ENCODE measurements at regions not wholly inside any gene's neighbourhood (a gene's known extent, or its start where the extent isn't known, plus 50 kb on each side); places are given as distances from the start of the nearest gene placed in this dataset.
A peak's percentile ranks its signal among the peaks of the same experiment; 100 is the strongest.

DNA sequence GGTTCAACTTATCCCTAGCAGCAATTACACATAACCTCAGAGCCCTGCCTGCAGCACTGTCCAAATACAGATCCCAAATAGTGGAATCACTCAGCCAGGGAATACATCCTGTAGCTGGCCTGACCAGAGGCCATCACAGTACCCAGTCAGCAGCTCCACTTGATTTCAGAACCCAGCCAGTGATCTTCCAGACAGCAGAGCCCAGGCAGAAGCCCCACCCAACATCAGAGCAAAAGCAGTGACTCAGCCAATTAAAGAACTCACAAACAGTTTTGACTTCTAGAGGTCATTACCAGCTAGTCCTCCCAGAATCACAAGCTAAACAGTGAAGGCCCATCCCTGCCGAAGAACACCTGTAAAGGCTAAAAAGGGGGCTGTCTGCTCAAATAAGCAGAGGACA, 118.0 kb upstream of the SRD5A2 start:
- no peak for DNase-seq (ENCODE audit: low read depth in 1 of 2, low spot score in 1 of 2)
- H3K4me3 ChIP-seq (replicated peaks; ENCODE audit: insufficient read depth, low read length) = no peak overlapping the region
- no peaks in the 10 kb centered on the region for H3K27me3 ChIP-seq (ENCODE audit: insufficient read depth, poor library complexity, severe bottlenecking)
- H3K27ac ChIP-seq (replicated peaks) = no peak overlapping the region
- TF ChIP-seq, protein P1, sequence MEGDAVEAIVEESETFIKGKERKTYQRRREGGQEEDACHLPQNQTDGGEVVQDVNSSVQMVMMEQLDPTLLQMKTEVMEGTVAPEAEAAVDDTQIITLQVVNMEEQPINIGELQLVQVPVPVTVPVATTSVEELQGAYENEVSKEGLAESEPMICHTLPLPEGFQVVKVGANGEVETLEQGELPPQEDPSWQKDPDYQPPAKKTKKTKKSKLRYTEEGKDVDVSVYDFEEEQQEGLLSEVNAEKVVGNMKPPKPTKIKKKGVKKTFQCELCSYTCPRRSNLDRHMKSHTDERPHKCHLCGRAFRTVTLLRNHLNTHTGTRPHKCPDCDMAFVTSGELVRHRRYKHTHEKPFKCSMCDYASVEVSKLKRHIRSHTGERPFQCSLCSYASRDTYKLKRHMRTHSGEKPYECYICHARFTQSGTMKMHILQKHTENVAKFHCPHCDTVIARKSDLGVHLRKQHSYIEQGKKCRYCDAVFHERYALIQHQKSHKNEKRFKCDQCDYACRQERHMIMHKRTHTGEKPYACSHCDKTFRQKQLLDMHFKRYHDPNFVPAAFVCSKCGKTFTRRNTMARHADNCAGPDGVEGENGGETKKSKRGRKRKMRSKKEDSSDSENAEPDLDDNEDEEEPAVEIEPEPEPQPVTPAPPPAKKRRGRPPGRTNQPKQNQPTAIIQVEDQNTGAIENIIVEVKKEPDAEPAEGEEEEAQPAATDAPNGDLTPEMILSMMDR (IDR thresholded peaks at IDR 0.05; ENCODE audit: insufficient read depth, low read length) = no peak
- TF ChIP-seq POLR2AphosphoS5 (IDR thresholded peaks at IDR 0.05; ENCODE audit: low read depth) (no peak), GABPA (IDR thresholded peaks at IDR 0.05; ENCODE audit: low read depth) (no peak), SPI1 (IDR thresholded peaks at IDR 0.05; ENCODE audit: borderline replicate concordance, low read depth) (no peak)
- TF ChIP-seq, protein P2, sequence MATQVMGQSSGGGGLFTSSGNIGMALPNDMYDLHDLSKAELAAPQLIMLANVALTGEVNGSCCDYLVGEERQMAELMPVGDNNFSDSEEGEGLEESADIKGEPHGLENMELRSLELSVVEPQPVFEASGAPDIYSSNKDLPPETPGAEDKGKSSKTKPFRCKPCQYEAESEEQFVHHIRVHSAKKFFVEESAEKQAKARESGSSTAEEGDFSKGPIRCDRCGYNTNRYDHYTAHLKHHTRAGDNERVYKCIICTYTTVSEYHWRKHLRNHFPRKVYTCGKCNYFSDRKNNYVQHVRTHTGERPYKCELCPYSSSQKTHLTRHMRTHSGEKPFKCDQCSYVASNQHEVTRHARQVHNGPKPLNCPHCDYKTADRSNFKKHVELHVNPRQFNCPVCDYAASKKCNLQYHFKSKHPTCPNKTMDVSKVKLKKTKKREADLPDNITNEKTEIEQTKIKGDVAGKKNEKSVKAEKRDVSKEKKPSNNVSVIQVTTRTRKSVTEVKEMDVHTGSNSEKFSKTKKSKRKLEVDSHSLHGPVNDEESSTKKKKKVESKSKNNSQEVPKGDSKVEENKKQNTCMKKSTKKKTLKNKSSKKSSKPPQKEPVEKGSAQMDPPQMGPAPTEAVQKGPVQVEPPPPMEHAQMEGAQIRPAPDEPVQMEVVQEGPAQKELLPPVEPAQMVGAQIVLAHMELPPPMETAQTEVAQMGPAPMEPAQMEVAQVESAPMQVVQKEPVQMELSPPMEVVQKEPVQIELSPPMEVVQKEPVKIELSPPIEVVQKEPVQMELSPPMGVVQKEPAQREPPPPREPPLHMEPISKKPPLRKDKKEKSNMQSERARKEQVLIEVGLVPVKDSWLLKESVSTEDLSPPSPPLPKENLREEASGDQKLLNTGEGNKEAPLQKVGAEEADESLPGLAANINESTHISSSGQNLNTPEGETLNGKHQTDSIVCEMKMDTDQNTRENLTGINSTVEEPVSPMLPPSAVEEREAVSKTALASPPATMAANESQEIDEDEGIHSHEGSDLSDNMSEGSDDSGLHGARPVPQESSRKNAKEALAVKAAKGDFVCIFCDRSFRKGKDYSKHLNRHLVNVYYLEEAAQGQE (IDR thresholded peaks at IDR 0.05; ENCODE audit: insufficient replicate concordance, low read depth) = no peak

DNA sequence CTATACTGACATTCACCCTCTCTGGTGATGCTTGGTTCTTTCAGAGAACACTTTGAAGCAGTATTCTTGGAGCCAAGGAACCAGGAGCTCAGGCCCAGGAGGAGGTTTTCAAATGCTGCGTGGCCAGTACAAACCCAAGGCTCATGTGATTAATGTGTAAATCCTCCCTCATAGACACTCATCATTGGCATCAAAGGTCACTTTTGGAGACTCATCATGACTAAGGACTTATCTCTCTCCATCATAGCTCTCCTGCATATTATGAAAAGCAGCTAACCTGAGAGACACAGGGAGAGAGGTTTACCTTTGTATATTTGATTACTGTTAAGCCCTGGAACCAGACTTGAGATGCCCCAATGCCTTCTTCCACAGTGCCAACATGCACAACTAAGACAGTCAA, 115.3 kb upstream of the SRD5A2 start:
- TF ChIP-seq GABPA (IDR thresholded peaks at IDR 0.05; ENCODE audit: low read depth) = no peak
- no peak for TF ChIP-seq POLR2AphosphoS5 (IDR thresholded peaks at IDR 0.05; ENCODE audit: low read depth)
- TF ChIP-seq SPI1 (IDR thresholded peaks at IDR 0.05; ENCODE audit: borderline replicate concordance, low read depth) = no peak
- TF ChIP-seq, protein P1 (IDR thresholded peaks at IDR 0.05; ENCODE audit: insufficient read depth, low read length) = no peak
- TF ChIP-seq, protein P2 (IDR thresholded peaks at IDR 0.05; ENCODE audit: insufficient replicate concordance, low read depth) = no peak

DNA sequence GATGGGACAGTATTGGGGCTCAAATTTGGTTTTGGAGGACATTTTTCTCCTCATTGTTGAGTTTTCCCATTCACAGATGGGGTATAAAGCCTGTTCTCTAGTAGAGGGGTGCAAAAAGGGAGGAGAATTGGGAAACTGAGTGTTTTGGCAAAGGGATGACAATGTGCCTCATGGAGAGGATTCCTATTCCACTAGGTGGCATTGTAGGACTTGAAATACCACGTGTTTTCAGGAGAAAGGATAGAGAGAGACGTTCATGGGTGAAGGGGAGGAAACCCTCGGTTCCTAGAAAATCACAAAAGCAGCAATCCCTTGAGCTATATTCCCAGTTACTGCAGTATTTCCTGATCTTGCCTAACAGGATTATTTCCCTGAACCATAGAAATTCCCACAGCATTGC, 113.7 kb upstream of the SRD5A2 start:
- no peaks in the 10 kb centered on the region for H3K27me3 ChIP-seq (ENCODE audit: insufficient read depth, poor library complexity, severe bottlenecking)
- no peak overlapping the region for H3K4me3 ChIP-seq (replicated peaks; ENCODE audit: insufficient read depth, low read length)
- H3K27ac ChIP-seq (replicated peaks) = no peak overlapping the region
- DNase-seq (ENCODE audit: low read depth in 1 of 2, low spot score in 1 of 2) = peak in 1 of 2 experiments; percentile 7
- TF ChIP-seq, protein P2 (IDR thresholded peaks at IDR 0.05; ENCODE audit: insufficient replicate concordance, low read depth) = no peak
- TF ChIP-seq SPI1 (IDR thresholded peaks at IDR 0.05; ENCODE audit: borderline replicate concordance, low read depth) (no peak), GABPA (IDR thresholded peaks at IDR 0.05; ENCODE audit: low read depth) (no peak), POLR2AphosphoS5 (IDR thresholded peaks at IDR 0.05; ENCODE audit: low read depth) (no peak)
- TF ChIP-seq, protein P1 (IDR thresholded peaks at IDR 0.05; ENCODE audit: insufficient read depth, low read length) = no peak

More for the DNA sequence above, 115.3 kb upstream of the SRD5A2 start:
- Histone ChIP-seq H3K27me3 (ENCODE audit: insufficient read depth, poor library complexity, severe bottlenecking) (no peaks in the 10 kb centered on the region), H3K4me3 (replicated peaks; ENCODE audit: insufficient read depth, low read length) (no peak overlapping the region), H3K27ac (replicated peaks) (no peak overlapping the region)
- DNase-seq (ENCODE audit: low read depth in 1 of 2, low spot score in 1 of 2) = no peak

Data from HL-60 (cell line).